ENCODE measurements at regions not wholly inside any gene's neighbourhood (a gene's known extent, or its start where the extent isn't known, plus 50 kb on each side); places are given as distances from the start of the nearest gene placed in this dataset.

GRCh38 chr18:33957707-33958106 is 267.0 kb downstream of the NOL4 start:
- no peaks in the 10 kb centered on the region for H3K4me1 ChIP-seq (ENCODE audit: control insufficient read depth, insufficient read depth, low read length)
- H3K4me3 ChIP-seq (ENCODE audit: low read length), result no peak overlapping the region
- H3K9ac ChIP-seq (ENCODE audit: low read length), result no peak overlapping the region
- no peak for DNase-seq (ENCODE audit: low read depth)
- no peaks in the 10 kb centered on the region for H3K36me3 ChIP-seq (ENCODE audit: control insufficient read depth, insufficient read depth, low read length, severe bottlenecking)
- no peaks in the 10 kb centered on the region for H3K9me3 ChIP-seq (ENCODE audit: control insufficient read depth, low read length)
- H3K27me3 ChIP-seq (replicated peaks; ENCODE audit: control insufficient read depth, insufficient read depth, low read length), result no peaks in the 10 kb centered on the region

GRCh38 chr18:33951031-33951430 is 273.7 kb downstream of the NOL4 start:
- Histone ChIP-seq H3K27me3 (replicated peaks; ENCODE audit: control insufficient read depth, insufficient read depth, low read length) (no peaks in the 10 kb centered on the region), H3K9ac (ENCODE audit: low read length) (no peak overlapping the region), H3K4me3 (ENCODE audit: low read length) (no peak overlapping the region), H3K36me3 (ENCODE audit: control insufficient read depth, insufficient read depth, low read length, severe bottlenecking) (no peaks in the 10 kb centered on the region), H3K9me3 (ENCODE audit: control insufficient read depth, low read length) (no peaks in the 10 kb centered on the region), H3K4me1 (ENCODE audit: control insufficient read depth, insufficient read depth, low read length) (no peaks in the 10 kb centered on the region)
- DNase-seq (ENCODE audit: low read depth), result peak; percentile 49

GRCh38 chr18:33946336-33946735 is 278.4 kb downstream of the NOL4 start:
- peak; percentile 26 for DNase-seq (ENCODE audit: low read depth)
- no peak overlapping the region for H3K4me3 ChIP-seq (ENCODE audit: low read length)
- no peaks in the 10 kb centered on the region for H3K36me3 ChIP-seq (ENCODE audit: control insufficient read depth, insufficient read depth, low read length, severe bottlenecking)
- no peak overlapping the region for H3K9ac ChIP-seq (ENCODE audit: low read length)
- H3K9me3 ChIP-seq (ENCODE audit: control insufficient read depth, low read length), result no peaks in the 10 kb centered on the region
- no peaks in the 10 kb centered on the region for H3K4me1 ChIP-seq (ENCODE audit: control insufficient read depth, insufficient read depth, low read length)
- no peaks in the 10 kb centered on the region for H3K27me3 ChIP-seq (replicated peaks; ENCODE audit: control insufficient read depth, insufficient read depth, low read length)

GRCh38 chr18:33944493-33944892 is 280.2 kb downstream of the NOL4 start:
- no peak for DNase-seq (ENCODE audit: low read depth)
- no peaks in the 10 kb centered on the region for H3K27me3 ChIP-seq (replicated peaks; ENCODE audit: control insufficient read depth, insufficient read depth, low read length)
- no peaks in the 10 kb centered on the region for H3K4me1 ChIP-seq (ENCODE audit: control insufficient read depth, insufficient read depth, low read length)
- H3K9ac ChIP-seq (ENCODE audit: low read length), result no peak overlapping the region
- no peak overlapping the region for H3K4me3 ChIP-seq (ENCODE audit: low read length)
- H3K36me3 ChIP-seq (ENCODE audit: control insufficient read depth, insufficient read depth, low read length, severe bottlenecking), result no peaks in the 10 kb centered on the region
- H3K9me3 ChIP-seq (ENCODE audit: control insufficient read depth, low read length), result no peaks in the 10 kb centered on the region

- H3K9me3 ChIP-seq (ENCODE audit: control insufficient read depth, low read length), result peaks cover 2% of the 10 kb centered on the region
- H3K9ac ChIP-seq (ENCODE audit: low read length), result no peak overlapping the region
- H3K4me1 ChIP-seq (ENCODE audit: control insufficient read depth, insufficient read depth, low read length), result no peaks in the 10 kb centered on the region
- H3K36me3 ChIP-seq (ENCODE audit: control insufficient read depth, insufficient read depth, low read length, severe bottlenecking), result no peaks in the 10 kb centered on the region
- H3K4me3 ChIP-seq (ENCODE audit: low read length), result no peak overlapping the region
- no peak for DNase-seq (ENCODE audit: low read depth)
- no peaks in the 10 kb centered on the region for H3K27me3 ChIP-seq (replicated peaks; ENCODE audit: control insufficient read depth, insufficient read depth, low read length)
Observed at GRCh38 chr18:33937270-33937816, 287.4 kb downstream of the NOL4 start.

GRCh38 chr18:33934258-33934657 is 290.5 kb downstream of the NOL4 start:
- H3K9me3 ChIP-seq (ENCODE audit: control insufficient read depth, low read length), result peaks cover 2% of the 10 kb centered on the region
- no peak overlapping the region for H3K9ac ChIP-seq (ENCODE audit: low read length)
- DNase-seq (ENCODE audit: low read depth), result no peak
- H3K27me3 ChIP-seq (replicated peaks; ENCODE audit: control insufficient read depth, insufficient read depth, low read length), result no peaks in the 10 kb centered on the region
- H3K4me1 ChIP-seq (ENCODE audit: control insufficient read depth, insufficient read depth, low read length), result no peaks in the 10 kb centered on the region
- H3K36me3 ChIP-seq (ENCODE audit: control insufficient read depth, insufficient read depth, low read length, severe bottlenecking), result no peaks in the 10 kb centered on the region
- H3K4me3 ChIP-seq (ENCODE audit: low read length), result no peak overlapping the region

- no peaks in the 10 kb centered on the region for H3K27me3 ChIP-seq (replicated peaks; ENCODE audit: control insufficient read depth, insufficient read depth, low read length)
- no peak overlapping the region for H3K4me3 ChIP-seq (ENCODE audit: low read length)
- no peak overlapping the region for H3K9ac ChIP-seq (ENCODE audit: low read length)
- peak; percentile 63 for DNase-seq (ENCODE audit: low read depth)
- no peaks in the 10 kb centered on the region for H3K4me1 ChIP-seq (ENCODE audit: control insufficient read depth, insufficient read depth, low read length)
- H3K9me3 ChIP-seq (ENCODE audit: control insufficient read depth, low read length), result no peaks in the 10 kb centered on the region
- no peaks in the 10 kb centered on the region for H3K36me3 ChIP-seq (ENCODE audit: control insufficient read depth, insufficient read depth, low read length, severe bottlenecking)
Observed at GRCh38 chr18:33928231-33928630, 296.5 kb downstream of the NOL4 start.

- H3K9ac ChIP-seq (ENCODE audit: low read length), result no peak overlapping the region
- no peaks in the 10 kb centered on the region for H3K4me1 ChIP-seq (ENCODE audit: control insufficient read depth, insufficient read depth, low read length)
- H3K36me3 ChIP-seq (ENCODE audit: control insufficient read depth, insufficient read depth, low read length, severe bottlenecking), result no peaks in the 10 kb centered on the region
- no peak for DNase-seq (ENCODE audit: low read depth)
- H3K27me3 ChIP-seq (replicated peaks; ENCODE audit: control insufficient read depth, insufficient read depth, low read length), result no peaks in the 10 kb centered on the region
- H3K9me3 ChIP-seq (ENCODE audit: control insufficient read depth, low read length), result no peaks in the 10 kb centered on the region
- no peak overlapping the region for H3K4me3 ChIP-seq (ENCODE audit: low read length)
Observed at GRCh38 chr18:33924576-33924975, 300.1 kb downstream of the NOL4 start.

GRCh38 chr18:33923980-33924379 is 300.7 kb downstream of the NOL4 start:
- no peak overlapping the region for H3K4me3 ChIP-seq (ENCODE audit: low read length)
- no peaks in the 10 kb centered on the region for H3K9me3 ChIP-seq (ENCODE audit: control insufficient read depth, low read length)
- H3K9ac ChIP-seq (ENCODE audit: low read length), result no peak overlapping the region
- DNase-seq (ENCODE audit: low read depth), result no peak
- no peaks in the 10 kb centered on the region for H3K4me1 ChIP-seq (ENCODE audit: control insufficient read depth, insufficient read depth, low read length)
- H3K36me3 ChIP-seq (ENCODE audit: control insufficient read depth, insufficient read depth, low read length, severe bottlenecking), result no peaks in the 10 kb centered on the region
- H3K27me3 ChIP-seq (replicated peaks; ENCODE audit: control insufficient read depth, insufficient read depth, low read length), result no peaks in the 10 kb centered on the region

GRCh38 chr18:33918571-33918970 is 306.1 kb downstream of the NOL4 start:
- H3K9ac ChIP-seq (ENCODE audit: low read length), result no peak overlapping the region
- DNase-seq (ENCODE audit: low read depth), result no peak
- H3K36me3 ChIP-seq (ENCODE audit: control insufficient read depth, insufficient read depth, low read length, severe bottlenecking), result no peaks in the 10 kb centered on the region
- no peaks in the 10 kb centered on the region for H3K27me3 ChIP-seq (replicated peaks; ENCODE audit: control insufficient read depth, insufficient read depth, low read length)
- no peaks in the 10 kb centered on the region for H3K4me1 ChIP-seq (ENCODE audit: control insufficient read depth, insufficient read depth, low read length)
- H3K4me3 ChIP-seq (ENCODE audit: low read length), result no peak overlapping the region
- H3K9me3 ChIP-seq (ENCODE audit: control insufficient read depth, low read length), result no peaks in the 10 kb centered on the region

GRCh38 chr18:33916200-33916599 is 308.5 kb downstream of the NOL4 start:
- Histone ChIP-seq H3K4me1 (ENCODE audit: control insufficient read depth, insufficient read depth, low read length) (no peaks in the 10 kb centered on the region), H3K4me3 (ENCODE audit: low read length) (no peak overlapping the region), H3K9me3 (ENCODE audit: control insufficient read depth, low read length) (no peaks in the 10 kb centered on the region), H3K27me3 (replicated peaks; ENCODE audit: control insufficient read depth, insufficient read depth, low read length) (no peaks in the 10 kb centered on the region), H3K9ac (ENCODE audit: low read length) (no peak overlapping the region), H3K36me3 (ENCODE audit: control insufficient read depth, insufficient read depth, low read length, severe bottlenecking) (no peaks in the 10 kb centered on the region)
- DNase-seq (ENCODE audit: low read depth), result no peak

- DNase-seq (ENCODE audit: low read depth), result no peak
- Histone ChIP-seq H3K4me1 (ENCODE audit: control insufficient read depth, insufficient read depth, low read length) (no peaks in the 10 kb centered on the region), H3K27me3 (replicated peaks; ENCODE audit: control insufficient read depth, insufficient read depth, low read length) (no peaks in the 10 kb centered on the region), H3K9me3 (ENCODE audit: control insufficient read depth, low read length) (no peaks in the 10 kb centered on the region), H3K9ac (ENCODE audit: low read length) (no peak overlapping the region), H3K4me3 (ENCODE audit: low read length) (no peak overlapping the region), H3K36me3 (ENCODE audit: control insufficient read depth, insufficient read depth, low read length, severe bottlenecking) (no peaks in the 10 kb centered on the region)
Observed at GRCh38 chr18:33914399-33914798, 310.3 kb downstream of the NOL4 start.

Measured in adipocyte (in vitro differentiated cells).